ENCODE measurements at regions not wholly inside any gene's neighbourhood (a gene's known extent, or its start where the extent isn't known, plus 50 kb on each side); places are given as distances from the start of the nearest gene placed in this dataset.

DNA sequence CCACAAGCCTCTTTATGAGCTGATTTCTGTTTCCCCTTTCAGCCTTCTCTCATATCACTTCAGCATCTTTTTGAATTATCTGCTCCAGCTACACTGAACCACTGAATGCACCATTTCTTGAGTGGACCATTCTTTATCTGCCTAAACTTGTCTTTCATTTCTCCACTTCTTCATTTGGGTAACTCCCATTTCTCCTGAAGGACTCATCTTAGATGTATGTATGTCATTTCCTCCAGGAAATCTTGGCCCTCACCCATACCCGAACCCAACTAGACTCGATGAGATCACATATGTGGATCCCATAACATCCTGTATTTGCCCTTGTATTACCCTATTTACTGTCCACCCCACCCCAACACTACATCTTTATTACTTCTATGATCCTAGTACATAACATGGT lies 249.8 kb downstream of the KIF4B start:
- Histone ChIP-seq H3K36me3 (ENCODE audit: control insufficient read depth in 2 of 3, insufficient read depth in 3 of 3, low read length in 3 of 3) (no peaks in the 10 kb centered on the region), H3K9ac (ENCODE audit: low read length in 3 of 3) (no peak overlapping the region), H3K4me3 (ENCODE audit: low read length in 3 of 3) (no peak overlapping the region), H3K27ac (ENCODE audit: low read depth in 2 of 2, low read length in 2 of 2) (no peak overlapping the region), H3K4me1 (ENCODE audit: control insufficient read depth in 2 of 3, insufficient read depth in 2 of 3, low read depth in 1 of 3, low read length in 3 of 3) (no peaks in the 10 kb centered on the region), H3K9me3 (ENCODE audit: control insufficient read depth in 2 of 3, insufficient read depth in 1 of 3, low read length in 3 of 3) (no peaks in the 10 kb centered on the region), H3K27me3 (ENCODE audit: control insufficient read depth, insufficient read depth, low read length) (no peaks in the 10 kb centered on the region)
- FAIRE-seq (no peak), DNase-seq (no peak)
- TF ChIP-seq, protein P1, sequence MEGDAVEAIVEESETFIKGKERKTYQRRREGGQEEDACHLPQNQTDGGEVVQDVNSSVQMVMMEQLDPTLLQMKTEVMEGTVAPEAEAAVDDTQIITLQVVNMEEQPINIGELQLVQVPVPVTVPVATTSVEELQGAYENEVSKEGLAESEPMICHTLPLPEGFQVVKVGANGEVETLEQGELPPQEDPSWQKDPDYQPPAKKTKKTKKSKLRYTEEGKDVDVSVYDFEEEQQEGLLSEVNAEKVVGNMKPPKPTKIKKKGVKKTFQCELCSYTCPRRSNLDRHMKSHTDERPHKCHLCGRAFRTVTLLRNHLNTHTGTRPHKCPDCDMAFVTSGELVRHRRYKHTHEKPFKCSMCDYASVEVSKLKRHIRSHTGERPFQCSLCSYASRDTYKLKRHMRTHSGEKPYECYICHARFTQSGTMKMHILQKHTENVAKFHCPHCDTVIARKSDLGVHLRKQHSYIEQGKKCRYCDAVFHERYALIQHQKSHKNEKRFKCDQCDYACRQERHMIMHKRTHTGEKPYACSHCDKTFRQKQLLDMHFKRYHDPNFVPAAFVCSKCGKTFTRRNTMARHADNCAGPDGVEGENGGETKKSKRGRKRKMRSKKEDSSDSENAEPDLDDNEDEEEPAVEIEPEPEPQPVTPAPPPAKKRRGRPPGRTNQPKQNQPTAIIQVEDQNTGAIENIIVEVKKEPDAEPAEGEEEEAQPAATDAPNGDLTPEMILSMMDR (IDR thresholded peaks at IDR 0.05; ENCODE audit: borderline replicate concordance, extremely low read depth, insufficient read depth), result no peak
- intact Hi-C loops (cut with DNase I), result no loop called here

DNA sequence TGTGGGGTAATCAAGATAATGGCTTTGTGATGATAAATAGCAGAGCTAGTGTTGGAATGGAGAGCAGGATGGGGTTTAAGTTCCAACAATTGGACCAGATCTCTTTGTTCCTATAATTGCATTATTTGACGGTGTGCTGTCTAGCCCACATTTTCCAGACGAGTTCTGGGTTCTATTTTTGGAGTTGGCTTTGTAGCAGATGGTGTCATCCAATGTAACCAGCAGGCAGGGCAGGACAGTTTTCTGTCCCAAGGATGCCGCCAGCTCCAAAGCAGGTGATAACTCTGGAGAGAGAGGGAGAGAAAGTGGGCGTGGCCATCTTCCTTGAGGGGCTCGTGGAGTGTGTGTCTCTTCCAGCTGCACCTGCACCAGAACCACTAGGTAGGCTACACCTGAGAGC lies 251.3 kb downstream of the KIF4B start:
- H3K9ac ChIP-seq (ENCODE audit: low read length in 3 of 3), result no peak overlapping the region
- intact Hi-C loops (cut with DNase I), result no loop called here

DNA sequence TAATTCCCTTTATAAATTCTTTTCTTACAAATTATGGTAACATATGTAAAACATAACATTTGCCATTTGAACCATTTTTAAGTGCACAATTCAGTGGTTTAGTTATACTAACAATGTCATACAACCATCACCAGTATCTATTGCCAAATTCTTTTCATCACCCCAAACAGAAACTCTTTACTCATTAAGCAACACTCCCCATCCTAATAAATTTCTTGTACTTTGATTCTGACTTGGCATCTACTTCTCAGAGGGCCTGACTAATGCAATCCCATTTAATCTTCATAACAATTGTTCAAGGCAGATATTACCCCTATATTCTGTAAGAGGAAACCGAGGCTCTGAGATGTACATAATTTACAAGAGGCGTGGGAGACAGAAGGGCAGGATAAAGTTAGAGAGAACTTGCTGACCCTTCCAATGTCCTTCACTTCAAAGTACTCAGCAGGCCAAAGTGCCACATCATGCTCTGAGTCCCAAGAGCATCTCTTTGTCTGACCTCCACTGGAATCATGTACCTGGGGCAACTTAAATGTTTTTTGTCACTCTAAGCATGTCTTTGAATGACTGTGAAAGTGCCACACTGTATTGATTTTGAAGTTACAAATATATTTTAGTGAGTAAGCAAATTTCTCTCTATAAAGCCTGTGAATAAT lies 255.3 kb downstream of the KIF4B start:
- TF ChIP-seq, protein P1 (IDR thresholded peaks at IDR 0.05; ENCODE audit: borderline replicate concordance, extremely low read depth, insufficient read depth), result no peak
- intact Hi-C loops (cut with DNase I), result no loop called here
- FAIRE-seq, result no peak
- Histone ChIP-seq H3K36me3 (ENCODE audit: control insufficient read depth in 2 of 3, insufficient read depth in 3 of 3, low read length in 3 of 3) (no peaks in the 10 kb centered on the region), H3K27ac (ENCODE audit: low read depth in 2 of 2, low read length in 2 of 2) (no peak overlapping the region), H3K9ac (ENCODE audit: low read length in 3 of 3) (no peak overlapping the region), H3K9me3 (ENCODE audit: control insufficient read depth in 2 of 3, insufficient read depth in 1 of 3, low read length in 3 of 3) (no peaks in the 10 kb centered on the region), H3K27me3 (ENCODE audit: control insufficient read depth, insufficient read depth, low read length) (no peaks in the 10 kb centered on the region), H3K4me3 (ENCODE audit: low read length in 3 of 3) (no peak overlapping the region), H3K4me1 (ENCODE audit: control insufficient read depth in 2 of 3, insufficient read depth in 2 of 3, low read depth in 1 of 3, low read length in 3 of 3) (no peaks in the 10 kb centered on the region)
- DNase-seq, result no peak

More for the DNA sequence above, 251.3 kb downstream of the KIF4B start:
- H3K36me3 ChIP-seq (ENCODE audit: control insufficient read depth in 2 of 3, insufficient read depth in 3 of 3, low read length in 3 of 3), result no peaks in the 10 kb centered on the region
- FAIRE-seq (no peak), DNase-seq (no peak)
- no peaks in the 10 kb centered on the region for H3K4me1 ChIP-seq (ENCODE audit: control insufficient read depth in 2 of 3, insufficient read depth in 2 of 3, low read depth in 1 of 3, low read length in 3 of 3)
- no peaks in the 10 kb centered on the region for H3K9me3 ChIP-seq (ENCODE audit: control insufficient read depth in 2 of 3, insufficient read depth in 1 of 3, low read length in 3 of 3)
- H3K27ac ChIP-seq (ENCODE audit: low read depth in 2 of 2, low read length in 2 of 2), result no peak overlapping the region
- H3K4me3 ChIP-seq (ENCODE audit: low read length in 3 of 3), result no peak overlapping the region
- TF ChIP-seq, protein P1 (IDR thresholded peaks at IDR 0.05; ENCODE audit: borderline replicate concordance, extremely low read depth, insufficient read depth), result no peak
- no peaks in the 10 kb centered on the region for H3K27me3 ChIP-seq (ENCODE audit: control insufficient read depth, insufficient read depth, low read length)

DNA sequence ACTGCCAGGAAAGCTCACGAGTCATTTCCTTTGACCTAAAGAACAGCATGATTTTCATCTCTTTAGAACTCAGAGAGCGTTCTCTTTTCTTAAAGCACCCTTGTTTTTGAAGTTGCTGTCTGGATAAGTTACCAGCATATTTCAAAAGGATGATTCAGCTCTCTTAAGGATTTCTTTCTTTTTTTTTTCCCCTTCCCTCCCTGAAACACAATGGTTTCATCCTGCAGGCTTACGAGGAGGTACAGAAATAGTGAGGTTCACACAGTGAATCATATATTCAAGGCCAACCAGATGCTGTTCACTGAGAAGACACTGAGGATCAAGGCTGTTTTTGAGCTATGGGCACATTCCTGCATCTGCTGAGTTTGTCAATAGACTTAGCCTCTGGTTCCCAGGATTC lies 257.2 kb downstream of the KIF4B start:
- Histone ChIP-seq H3K9ac (ENCODE audit: low read length in 3 of 3) (no peak overlapping the region), H3K4me3 (ENCODE audit: low read length in 3 of 3) (no peak overlapping the region), H3K27me3 (ENCODE audit: control insufficient read depth, insufficient read depth, low read length) (no peaks in the 10 kb centered on the region), H3K36me3 (ENCODE audit: control insufficient read depth in 2 of 3, insufficient read depth in 3 of 3, low read length in 3 of 3) (no peaks in the 10 kb centered on the region), H3K9me3 (ENCODE audit: control insufficient read depth in 2 of 3, insufficient read depth in 1 of 3, low read length in 3 of 3) (no peaks in the 10 kb centered on the region), H3K27ac (ENCODE audit: low read depth in 2 of 2, low read length in 2 of 2) (no peak overlapping the region), H3K4me1 (ENCODE audit: control insufficient read depth in 2 of 3, insufficient read depth in 2 of 3, low read depth in 1 of 3, low read length in 3 of 3) (no peaks in the 10 kb centered on the region)
- FAIRE-seq (no peak), DNase-seq (no peak)
- intact Hi-C loops (cut with DNase I), result no loop called here
- TF ChIP-seq, protein P1 (IDR thresholded peaks at IDR 0.05; ENCODE audit: borderline replicate concordance, extremely low read depth, insufficient read depth), result no peak

Measured in kidney (tissue), 13 donors.